ENCODE measurements at regions not wholly inside any gene's neighbourhood (a gene's known extent, or its start where the extent isn't known, plus 50 kb on each side); places are given as distances from the start of the nearest gene placed in this dataset.

DNA sequence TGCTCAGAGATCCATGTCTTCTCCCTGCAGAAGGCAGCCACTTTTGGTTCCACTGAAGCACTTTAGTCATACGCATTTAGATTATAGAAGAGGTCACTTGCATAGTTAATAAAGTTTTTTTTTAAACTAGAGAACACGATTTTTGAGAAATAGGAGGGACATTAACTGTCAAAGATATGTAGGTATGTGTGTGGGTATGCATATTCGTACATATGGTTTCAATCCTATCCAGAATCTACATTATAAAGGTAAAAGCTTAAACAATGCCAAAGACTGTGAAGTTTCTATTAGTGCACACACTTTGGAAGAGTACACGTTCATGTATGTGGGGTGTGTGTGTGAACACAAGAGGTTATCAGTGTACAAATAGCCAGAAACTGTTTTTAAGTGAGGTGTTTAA lies 103.2 kb downstream of the BTBD3 start:
- DNase-seq (ENCODE audit: extremely low read depth, low read depth): no peak

DNA sequence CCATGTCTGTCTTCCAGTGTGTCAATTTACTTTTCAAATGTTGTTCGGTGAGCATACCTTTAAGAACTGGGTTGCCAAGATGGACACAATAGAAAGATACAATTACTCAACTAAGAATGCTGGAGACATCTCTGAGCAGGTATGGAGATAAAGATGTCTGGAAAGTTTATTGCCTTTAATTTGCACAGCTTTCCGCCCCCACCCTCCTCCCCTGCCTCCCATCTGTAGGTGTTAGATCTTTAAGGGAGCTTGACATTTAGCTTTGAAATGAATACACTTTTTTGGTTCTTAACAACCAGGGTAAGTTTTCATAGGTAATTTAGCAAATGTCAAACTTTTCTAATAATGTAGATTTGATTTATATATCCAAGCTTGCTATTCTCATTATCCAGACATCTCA lies 104.4 kb downstream of the BTBD3 start:
- no peak for DNase-seq (ENCODE audit: extremely low read depth, low read depth)

DNA sequence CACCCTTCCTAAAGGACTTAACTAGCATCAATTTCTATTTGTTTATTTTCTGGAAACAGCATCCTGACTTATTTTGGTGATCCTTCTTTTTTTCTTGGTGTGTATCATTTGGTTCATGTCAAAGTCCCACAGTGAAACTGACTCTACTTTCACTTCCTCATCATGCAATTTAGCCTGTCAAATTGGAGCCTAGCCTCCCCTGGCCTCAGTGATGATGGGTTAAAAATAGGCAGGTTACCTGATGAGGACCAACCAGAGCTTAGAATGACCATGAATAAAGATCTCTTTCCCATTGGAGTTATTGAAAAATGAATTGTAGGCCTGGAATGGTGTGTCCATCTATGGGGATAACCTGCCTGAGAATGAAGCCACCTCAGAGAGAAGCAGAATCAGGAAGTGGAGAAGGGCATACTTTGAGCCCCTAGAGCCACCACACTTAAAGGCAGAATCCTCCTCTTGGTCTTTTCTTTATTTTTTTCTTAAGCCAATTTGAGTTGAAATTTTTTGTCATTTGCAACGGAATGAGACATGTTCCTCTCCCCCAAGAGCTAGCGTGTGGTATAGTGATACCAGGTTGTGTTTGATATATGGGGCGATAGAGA lies 105.6 kb downstream of the BTBD3 start:
- no peak for DNase-seq (ENCODE audit: extremely low read depth, low read depth)

DNA sequence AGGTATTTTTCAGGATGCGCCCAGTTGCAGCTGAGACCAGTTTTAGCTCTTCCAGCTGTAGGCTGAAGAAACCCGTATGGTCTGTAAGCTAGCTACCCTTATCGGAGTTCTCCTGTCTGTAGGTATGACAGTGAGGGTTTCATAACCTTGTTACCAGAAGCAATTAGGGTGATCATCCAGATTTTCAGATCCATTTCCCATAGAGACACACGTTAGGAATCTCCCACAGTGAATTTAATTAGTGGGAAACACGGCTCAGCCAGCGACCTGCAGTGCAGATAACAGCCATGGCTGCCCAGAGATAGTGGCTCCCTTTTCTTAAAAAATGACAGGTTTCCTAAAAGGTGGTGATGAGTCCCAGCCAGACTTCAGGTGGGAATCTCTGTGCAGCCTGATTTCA lies 111.1 kb downstream of the BTBD3 start:
- DNase-seq (ENCODE audit: extremely low read depth, low read depth): no peak

DNA sequence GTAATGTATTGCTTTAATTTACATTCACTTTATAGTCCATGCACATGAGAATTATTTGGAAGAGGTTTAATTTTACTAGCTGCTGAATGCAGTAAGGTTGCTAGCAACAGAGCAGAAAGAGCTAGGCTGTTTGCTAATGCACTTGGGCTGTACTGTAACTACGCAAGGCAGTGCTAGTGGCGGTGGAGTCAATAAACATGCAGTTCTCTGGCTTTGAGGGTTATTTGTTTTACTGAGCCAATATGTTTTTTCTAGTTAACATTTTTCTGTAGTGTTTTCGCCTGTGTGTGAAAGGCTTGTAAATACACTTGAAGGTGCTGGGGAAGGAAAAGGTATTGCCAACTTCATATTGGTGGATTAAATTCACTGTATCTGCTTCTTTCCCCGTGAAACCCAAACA lies 112.8 kb downstream of the BTBD3 start:
- DNase-seq (ENCODE audit: extremely low read depth, low read depth): no peak

DNA sequence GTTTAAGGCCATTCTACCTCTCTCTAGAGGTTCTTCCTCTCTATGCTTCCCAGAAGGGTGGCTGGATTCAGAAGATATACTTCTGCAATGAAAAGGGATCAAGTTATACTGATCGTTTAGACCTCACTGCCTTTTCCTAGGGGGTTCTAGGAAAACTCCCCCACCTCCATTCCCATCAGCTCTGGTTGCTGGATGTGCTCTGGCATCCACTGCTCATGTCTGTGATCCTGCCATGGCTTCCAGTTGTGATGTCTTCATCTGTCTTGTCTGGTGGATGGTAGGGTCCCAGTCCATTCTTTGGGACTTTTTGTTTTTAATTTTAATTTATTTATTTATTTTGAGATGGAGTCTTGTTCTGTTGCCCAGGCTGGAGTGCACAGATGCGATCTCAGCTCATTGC lies 118.4 kb downstream of the BTBD3 start:
- DNase-seq (ENCODE audit: extremely low read depth, low read depth): no peak

DNA sequence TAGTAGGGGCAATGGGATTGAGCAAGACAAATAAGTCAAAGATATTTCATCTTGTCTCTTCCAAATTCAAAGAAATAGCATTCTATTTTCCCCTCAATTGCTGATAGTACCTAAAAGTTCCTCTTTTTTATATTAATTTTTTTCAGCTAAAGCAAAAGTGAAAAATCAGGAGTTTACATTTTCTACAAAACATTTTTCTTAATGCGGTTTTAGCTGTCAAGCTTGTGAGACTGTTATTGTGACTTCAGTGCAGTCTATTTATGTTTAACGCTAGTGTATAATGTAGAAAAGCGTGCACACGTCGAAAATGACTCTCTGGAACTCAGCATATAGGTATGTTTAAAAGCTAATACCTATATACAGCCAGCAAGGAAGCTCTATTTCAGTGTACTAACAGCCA lies 119.8 kb downstream of the BTBD3 start:
- no peak for DNase-seq (ENCODE audit: extremely low read depth, low read depth)

DNA sequence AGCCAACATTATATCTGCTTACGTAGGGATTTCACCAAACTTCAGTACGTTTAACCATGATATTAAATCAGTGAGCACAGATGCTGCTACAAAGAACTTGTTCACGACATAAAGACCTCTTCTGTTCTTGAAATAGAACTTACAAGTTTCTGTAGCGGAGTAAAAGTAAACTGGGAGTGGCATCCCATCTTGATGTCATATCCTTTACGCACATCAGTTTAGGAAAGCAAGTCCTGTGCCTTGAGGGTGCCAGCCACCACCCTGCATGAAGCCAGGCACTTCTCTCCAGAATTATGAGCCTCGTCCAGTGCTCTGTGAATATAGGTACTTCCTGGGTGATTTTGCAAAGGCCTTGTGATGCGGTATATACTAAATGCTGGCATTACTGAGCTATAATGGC lies 122.6 kb downstream of the BTBD3 start:
- no peak for DNase-seq (ENCODE audit: extremely low read depth, low read depth)

DNA sequence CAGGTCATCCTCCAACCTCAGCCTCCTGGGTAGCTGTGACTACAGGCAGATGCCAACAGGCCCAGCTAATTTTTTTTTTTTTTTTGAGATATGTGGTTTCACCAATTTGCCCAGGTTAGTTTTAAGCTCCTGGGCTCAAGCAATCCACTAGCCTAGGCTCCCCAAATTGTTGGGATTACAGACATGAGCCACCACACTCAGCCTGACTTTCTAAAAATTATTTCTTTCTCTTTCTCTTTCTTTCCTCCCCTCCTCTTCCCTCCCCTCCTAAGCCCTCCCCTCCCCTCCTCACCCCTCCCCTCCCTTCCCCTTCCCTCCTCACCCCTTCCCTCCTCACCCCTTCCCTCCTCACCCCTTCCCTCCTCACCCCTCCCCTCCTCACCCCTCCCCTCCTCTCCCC lies 127.3 kb downstream of the BTBD3 start:
- no peak for DNase-seq (ENCODE audit: extremely low read depth, low read depth)

DNA sequence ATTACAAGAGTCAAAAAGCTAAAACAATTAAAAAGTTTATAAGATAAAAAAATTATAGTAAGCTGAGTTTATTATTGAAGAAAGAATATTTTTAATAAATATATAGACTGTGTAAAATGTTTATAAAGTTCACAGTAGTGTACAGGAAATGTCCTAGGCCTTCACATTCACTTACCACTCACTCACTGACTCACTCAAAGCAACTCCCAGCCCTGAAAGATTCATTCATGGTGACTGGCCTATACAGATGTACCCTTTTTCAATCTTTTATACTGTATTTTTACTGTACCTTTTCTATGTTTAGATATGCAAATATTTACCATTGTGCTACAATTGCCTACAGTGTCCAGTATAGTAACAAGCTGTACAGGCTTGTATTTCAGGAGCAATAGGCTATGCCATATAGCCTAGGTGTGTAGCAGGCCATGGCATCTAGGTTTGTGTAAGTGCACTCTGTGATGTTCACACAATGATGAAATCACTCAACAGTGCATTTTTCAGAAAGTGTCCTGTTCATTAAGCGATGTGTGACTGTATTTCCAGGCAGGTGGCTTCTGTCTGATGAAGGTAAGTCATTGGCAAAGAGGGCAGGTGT lies 130.2 kb downstream of the BTBD3 start:
- DNase-seq (ENCODE audit: extremely low read depth, low read depth): no peak

DNA sequence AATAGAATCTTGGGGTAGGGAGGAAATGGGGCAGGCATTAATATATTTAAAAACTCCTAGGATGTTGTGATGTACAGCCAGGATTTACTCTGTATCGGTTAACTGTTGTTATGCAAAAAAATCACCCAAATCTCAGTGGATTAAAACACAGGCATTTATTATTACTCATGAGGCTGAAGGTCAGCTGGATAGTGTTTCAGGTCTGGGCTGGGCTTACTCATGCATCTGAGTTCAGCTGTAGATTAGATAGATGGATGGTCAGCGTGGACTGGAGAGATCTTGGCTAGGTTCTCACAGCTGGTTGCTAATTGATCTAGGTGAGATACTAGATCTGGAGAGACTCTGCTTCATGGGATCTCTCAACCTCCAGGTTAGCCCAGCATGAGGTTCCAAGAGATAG lies 131.4 kb downstream of the BTBD3 start:
- DNase-seq (ENCODE audit: extremely low read depth, low read depth): no peak

DNA sequence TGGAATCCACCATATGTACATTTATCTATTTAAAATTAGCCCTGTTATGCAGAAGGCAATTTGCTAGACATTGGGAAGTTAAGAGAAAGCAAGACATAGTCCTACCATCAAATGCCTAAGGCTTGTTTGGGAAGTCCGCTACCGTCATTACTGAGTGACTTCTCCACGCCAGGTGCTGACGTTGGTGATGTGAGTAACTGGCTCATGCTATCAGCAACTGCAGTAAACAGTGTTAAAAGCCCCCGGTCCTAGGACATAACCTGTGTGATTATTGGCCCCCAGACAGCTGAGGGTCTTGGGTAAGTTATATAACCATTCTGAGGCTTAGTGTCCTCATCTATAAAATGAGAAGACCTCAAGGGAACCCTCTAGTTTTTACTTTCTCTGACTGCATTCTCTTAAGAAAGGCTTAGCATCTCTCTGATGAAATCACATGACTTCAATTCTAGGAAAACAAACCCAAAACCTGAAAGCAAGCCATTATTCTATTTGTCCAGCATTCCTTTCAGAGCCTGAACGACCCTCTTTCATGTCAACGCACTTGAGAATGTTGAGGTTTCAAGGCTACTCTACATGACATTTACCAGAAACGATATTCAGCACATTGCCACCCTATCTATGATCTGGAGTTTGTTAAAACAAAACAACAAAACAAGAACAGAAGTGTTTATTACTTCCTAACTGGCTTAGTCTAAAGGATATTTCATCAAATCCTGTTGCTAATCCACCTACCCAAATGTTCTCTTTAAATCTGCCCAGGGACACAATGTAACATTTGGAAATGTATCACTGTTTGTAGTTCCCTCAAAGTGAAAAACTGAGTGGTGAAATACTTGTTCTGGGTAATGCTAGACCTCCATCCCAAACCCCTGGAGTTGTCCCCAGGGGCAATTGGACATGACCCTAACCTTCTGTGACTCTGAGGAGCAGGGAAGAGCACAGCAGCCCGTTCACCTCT lies 133.8 kb downstream of the BTBD3 start:
- DNase-seq (ENCODE audit: extremely low read depth, low read depth): no peak

DNA sequence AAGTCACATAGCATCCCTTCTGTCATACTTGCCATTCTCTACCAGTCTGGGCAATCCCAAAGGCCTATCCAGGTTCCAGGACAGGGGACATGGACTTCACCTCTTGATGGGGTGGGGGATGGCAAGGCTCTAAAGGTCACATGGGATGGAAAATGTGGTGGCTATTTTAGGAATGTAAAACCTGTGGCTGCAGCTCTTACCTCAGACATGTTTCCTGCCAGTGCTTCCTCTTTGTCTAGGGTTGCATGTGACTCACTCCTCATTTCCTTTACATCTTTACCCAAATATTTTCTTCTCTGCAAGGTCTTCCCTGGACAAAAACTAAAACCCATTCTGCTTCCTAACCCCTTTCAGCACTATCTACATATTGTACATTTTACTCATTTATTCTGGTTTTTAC lies 135.7 kb downstream of the BTBD3 start:
- no peak for DNase-seq (ENCODE audit: extremely low read depth, low read depth)

DNA sequence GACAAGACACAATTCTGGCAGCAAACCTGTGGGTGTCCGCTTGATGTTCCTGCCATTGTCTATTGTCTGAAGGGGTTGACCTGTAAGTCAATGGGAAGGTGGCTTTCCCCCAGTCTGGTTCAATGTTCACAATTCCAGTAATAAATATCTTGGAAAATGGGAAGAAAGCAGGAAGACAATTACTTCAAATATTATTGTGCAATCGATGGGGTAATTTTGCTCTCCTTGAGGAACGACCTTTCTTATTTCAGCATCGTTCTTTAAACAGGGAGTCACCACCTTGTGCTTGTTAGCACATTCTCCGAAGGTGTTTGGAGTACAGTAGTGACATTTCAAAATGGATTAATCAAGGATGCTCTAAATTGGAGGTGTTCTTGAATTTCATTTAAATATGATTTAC lies 136.9 kb downstream of the BTBD3 start:
- no peak for DNase-seq (ENCODE audit: extremely low read depth, low read depth)

DNA sequence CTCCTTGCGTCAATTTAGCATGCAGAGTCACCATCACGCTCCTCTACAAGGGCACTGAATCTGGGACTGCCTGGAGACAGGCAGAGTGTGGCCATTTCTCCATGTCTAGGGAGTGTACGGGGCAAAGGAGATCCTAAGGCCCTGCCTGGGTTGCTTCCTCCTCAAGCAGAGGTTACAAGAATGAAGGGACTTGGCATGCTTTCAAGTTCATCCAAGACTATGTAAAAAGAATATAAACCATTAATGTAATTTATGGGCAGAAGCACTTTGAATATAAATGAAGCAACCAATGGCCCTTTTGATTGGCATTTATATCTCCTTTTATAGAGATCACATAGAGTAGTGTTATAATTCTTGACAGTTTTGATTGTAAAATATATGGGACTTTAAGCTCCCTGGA lies 137.5 kb downstream of the BTBD3 start:
- DNase-seq (ENCODE audit: extremely low read depth, low read depth): no peak

DNA sequence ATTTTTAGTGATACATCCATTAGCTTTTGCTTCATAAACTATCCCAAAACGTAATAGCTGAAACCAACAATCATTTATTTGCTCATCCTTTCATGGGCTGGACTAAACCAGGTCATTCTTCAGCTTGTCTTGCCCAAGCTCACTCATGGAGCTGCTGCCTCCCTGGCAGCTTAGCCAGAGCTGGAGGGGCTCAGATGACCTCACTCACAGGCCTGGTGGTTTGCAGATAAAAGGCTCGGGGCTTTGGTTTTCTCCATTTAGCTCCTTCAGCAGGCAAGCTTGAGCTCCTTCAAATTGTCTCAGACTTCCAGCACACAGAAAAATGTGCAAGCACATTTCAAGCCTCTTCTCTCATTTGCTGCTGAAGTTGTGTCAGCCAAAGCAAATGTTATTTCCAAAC lies 139.1 kb downstream of the BTBD3 start:
- DNase-seq (ENCODE audit: extremely low read depth, low read depth): no peak

DNA sequence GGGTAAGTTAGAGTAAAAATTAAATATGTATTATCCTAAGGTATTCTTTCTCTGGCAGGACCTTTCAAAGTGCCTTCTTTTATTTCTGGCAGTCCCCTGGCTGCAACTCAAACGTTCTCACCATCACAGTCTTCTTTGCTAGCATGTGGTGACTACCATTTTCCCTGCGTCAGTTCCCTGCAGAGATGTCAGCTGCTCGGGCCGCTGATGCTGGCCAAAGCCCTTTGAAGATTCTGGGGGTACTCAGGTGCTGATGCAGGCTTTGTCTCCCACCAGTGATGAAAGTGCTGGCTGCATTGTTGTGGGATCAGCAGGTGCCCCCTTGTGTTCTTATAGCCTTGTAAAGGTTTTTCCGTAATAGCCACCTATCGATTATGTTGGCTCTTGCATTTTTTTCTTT lies 140.1 kb downstream of the BTBD3 start:
- DNase-seq (ENCODE audit: extremely low read depth, low read depth): no peak

DNA sequence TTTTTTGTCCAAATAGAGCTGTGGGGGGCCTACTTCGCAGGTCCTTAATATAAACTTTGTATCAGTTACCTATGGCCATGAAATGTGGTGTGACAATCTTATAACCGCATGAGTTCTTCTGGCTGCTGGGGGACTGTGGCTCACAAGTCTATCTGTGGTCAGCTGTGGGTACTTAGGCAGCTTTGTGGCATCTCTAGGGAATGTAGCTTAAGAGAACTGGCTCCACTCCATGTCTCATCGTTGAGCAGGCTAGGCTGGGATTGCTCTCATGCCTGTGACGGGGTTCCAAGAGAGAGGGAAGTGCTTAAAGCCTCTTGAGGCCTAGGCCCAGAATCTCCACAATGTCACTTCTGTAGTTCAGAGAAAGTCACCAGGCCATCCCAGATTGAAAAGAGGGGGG lies 140.5 kb downstream of the BTBD3 start:
- DNase-seq (ENCODE audit: extremely low read depth, low read depth): no peak

DNA sequence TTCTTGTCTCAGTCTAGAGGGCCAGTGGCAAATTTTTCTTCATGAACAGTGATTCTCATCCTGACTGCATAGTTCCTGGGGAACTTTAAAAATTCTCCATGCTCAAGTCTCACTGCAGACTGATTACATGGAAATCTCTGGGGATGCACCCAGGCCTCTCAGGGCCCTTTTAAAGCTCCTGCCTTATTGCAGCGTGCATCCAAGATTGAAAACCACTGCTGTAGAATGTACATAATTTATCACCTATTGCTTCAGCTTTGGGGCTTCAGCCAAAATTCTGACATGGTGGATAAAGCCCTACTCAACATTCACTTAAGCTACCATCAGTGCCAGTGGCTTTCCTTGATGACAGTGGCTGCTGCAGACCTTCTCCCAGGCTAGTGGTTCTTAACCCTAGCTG lies 143.8 kb downstream of the BTBD3 start:
- no peak for DNase-seq (ENCODE audit: extremely low read depth, low read depth)

DNA sequence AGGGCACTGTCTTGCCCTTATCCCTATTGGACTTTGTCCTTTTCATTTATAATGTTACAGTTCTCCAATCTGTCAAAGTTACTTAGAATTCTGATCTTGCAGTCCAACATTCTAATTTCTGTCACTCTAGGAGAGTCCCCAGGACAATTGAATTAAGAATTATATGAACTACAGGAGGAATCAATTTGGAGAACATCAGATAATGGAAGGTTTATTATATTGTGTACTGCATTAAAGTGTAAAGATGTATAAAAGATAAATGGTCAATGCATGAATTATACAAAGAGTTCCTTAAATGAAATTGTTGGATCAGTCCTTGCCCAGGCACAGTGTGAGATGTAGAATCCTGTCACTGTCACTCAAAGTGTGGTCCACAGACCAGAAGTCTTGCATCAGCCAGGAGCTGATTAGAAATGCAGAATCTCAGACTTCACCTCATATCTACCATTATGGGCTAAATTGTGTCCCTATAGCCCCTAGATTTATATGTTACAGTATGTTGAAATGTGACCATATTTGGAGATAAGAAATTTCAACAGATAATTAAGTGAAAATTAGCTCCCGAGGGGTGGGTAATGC lies 145.5 kb downstream of the BTBD3 start:
- no peak for DNase-seq (ENCODE audit: extremely low read depth, low read depth)

DNA sequence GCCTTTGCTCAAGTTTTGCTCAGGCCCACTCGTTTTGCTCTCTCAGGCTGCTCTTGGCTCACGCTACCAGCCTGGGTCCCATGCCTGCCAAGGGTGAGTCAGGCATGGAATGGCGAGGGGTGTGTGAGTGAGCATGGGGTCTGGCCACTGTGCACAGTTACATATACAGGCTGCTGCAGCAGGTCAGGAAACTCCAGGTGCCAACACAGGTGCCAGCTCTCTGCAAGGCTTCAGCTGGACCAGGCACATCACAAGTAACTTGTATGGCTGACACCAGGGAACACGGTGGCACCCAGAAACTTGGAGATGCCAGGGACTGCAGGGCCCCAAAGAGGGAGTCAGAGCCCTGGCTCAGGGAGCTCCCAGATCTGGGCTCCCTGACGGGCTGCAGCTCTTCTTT lies 146.8 kb downstream of the BTBD3 start:
- no peak for DNase-seq (ENCODE audit: extremely low read depth, low read depth)

DNA sequence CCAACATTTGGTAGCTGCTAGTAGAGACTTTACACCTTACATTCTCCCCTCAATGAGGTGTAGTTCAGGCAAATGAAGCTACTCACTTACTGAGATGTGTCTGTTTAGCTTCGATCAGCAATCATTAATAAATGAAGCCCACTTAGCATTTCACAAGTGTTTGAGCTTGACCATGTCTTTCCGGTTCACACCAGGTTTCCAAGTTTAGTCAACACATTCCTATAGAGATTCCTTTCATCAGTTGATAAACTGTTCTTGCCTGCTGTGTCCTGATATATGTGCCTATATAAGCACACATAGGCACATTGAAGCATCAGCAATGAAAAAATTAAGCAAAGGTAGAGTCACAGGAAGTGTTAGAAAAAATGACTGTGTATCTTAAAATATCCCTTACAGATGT lies 150.0 kb downstream of the BTBD3 start:
- no peak for DNase-seq (ENCODE audit: extremely low read depth, low read depth)

Data from NCI-H460 (cell line).